GM12865 (cell line): ENCODE measurements at regions not wholly inside any gene's neighbourhood (a gene's known extent, or its start where the extent isn't known, plus 50 kb on each side); places are given as distances from the start of the nearest gene placed in this dataset.

Experiments used
- DNase-seq: peaks from one replicate; pipeline ENCODE4 v3.0.0; 2010; ENCODE audit warnings: low read depth
- H3K4me3 ChIP-seq: 2 replicates; pipeline ENCODE4 v1.5.1; 2011; ENCODE audit warnings: mild to moderate bottlenecking, low read depth, low read length, control low read depth
- CTCF ChIP-seq: IDR thresholded peaks from 2 replicates; pipeline ENCODE4 v1.5.1; 2011; ENCODE audit warnings: low read length, control low read depth, low read depth, inconsistent platforms; ENCODE audit not compliant: insufficient read depth; ENCODE audit errors: missing control alignments

DNA sequence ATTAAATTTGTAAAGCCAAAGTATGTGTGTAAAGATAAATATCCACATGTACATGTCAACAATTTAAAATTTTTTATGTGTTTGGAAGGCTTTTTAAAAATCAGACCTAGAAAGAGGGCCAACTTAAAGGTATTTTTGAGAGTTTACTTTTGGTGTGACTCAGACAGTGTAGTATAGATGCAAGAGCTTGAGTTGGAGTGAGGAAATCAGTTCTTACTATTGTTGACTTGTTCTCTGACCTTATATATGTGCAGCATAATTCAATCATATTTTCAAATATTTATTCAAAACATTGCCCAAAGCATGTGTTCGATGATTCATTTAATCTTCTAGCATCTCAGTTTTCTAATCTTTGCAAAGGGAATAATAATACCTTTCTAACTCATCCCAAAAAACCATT is 243.7 kb upstream of the PRKCQ start:
- no peak for DNase-seq
- no peak for TF ChIP-seq CTCF
- no peak overlapping the region for H3K4me3 ChIP-seq

DNA sequence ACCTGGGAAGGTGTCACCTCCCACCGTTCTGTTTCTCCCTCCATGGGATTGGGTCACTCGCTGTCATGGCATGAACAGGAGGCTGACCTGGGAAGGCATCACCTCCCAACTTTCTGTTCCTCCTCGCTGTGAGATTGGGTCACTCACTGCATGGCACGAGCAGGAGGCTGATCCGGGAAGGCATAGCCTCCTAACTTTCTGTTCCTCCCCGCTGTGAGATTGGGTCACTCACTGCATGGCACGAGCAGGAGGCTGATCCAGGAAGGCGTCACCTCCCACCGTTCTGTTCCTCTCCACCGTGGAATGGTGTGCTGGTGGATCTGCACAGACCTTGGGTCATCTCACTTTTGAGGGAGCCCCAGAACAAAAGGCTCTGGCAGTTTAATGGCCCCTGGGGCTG is 239.2 kb upstream of the PRKCQ start:
- no peak for DNase-seq
- H3K4me3 ChIP-seq: no peak overlapping the region
- TF ChIP-seq CTCF: no peak

GRCh38 chr10:6817770-6818169 is 237.7 kb upstream of the PRKCQ start:
- DNase-seq: no peak
- H3K4me3 ChIP-seq: no peak overlapping the region
- TF ChIP-seq CTCF: no peak

GRCh38 chr10:6815346-6815745 is 235.3 kb upstream of the PRKCQ start:
- TF ChIP-seq CTCF: no peak
- no peak for DNase-seq
- no peak overlapping the region for H3K4me3 ChIP-seq

GRCh38 chr10:6813856-6814255 is 233.8 kb upstream of the PRKCQ start:
- TF ChIP-seq CTCF: no peak

GRCh38 chr10:6813306-6813705 is 233.2 kb upstream of the PRKCQ start:
- no peak for DNase-seq
- no peak overlapping the region for H3K4me3 ChIP-seq
- no peak for TF ChIP-seq CTCF

More at GRCh38 chr10:6813856-6814255, 233.8 kb upstream of the PRKCQ start:
- no peak for DNase-seq
- H3K4me3 ChIP-seq: no peak overlapping the region

DNA sequence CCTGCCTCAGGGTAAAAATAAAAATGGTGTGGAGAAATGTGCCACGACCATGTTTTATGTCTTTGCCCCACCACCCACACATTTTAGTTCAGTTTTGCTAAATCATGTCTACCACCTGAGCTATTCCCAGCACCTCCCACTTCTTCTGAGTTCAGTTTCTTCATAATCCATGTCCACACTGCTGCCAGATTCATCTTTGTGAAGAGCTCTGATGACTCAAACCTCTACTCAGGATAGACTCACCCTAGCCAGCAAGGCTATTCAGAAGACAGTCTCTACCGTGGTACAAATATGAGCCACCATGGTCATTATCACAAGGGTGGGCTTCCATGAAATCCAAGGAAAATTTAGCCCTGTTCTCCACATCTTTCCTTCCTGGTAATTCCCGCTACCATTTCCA is 231.1 kb upstream of the PRKCQ start:
- TF ChIP-seq CTCF: no peak
- no peak overlapping the region for H3K4me3 ChIP-seq
- DNase-seq: no peak
